HG02943 (cell line): ENCODE measurements at regions not wholly inside any gene's neighbourhood (a gene's known extent, or its start where the extent isn't known, plus 50 kb on each side); places are given as distances from the start of the nearest gene placed in this dataset.
"Not testable (repeated sequence)": the region's sequence is repeated elsewhere in the genome, so short reads cannot be mapped to it uniquely, and the experiment has no call there.

ENCODE experiments used
- ATAC-seq: cut with Tn5 transposase; IDR thresholded peaks from one replicate; pipeline ENCODE4 v1.9.1; 2021; ENCODE audit warnings: mild to moderate bottlenecking, low read depth, moderate library complexity; ENCODE audit not compliant: unreplicated experiment

GRCh38 chrX:39020051-39020669, 218.9 kb downstream of the MID1IP1 start:
- ATAC-seq: no peak

GRCh38 chrX:39022106-39022505, 220.8 kb downstream of the MID1IP1 start:
- no peak for ATAC-seq

GRCh38 chrX:39029221-39029620, 228.0 kb downstream of the MID1IP1 start:
- no peak for ATAC-seq

DNA sequence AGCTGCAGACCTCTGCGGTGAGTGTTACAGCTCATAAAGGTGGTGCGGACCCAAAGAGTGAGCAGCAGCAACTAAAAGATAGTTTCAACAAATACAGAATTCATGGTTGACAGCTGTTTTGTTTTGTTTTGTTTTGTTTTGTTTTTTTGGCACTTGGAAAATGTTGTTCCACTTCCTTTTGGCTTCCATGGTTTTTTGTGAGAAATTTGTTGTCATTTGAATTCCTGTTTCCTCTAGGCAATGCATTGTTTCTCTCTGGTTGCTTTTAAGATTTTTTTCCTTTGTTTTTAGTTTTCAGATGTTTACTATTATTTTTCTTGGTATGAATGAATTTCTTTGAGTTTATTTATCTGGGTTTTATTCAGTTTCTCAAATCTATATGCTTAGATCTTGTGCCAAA, 229.4 kb downstream of the MID1IP1 start:
- ATAC-seq: no peak

GRCh38 chrX:39039890-39040289, 238.6 kb downstream of the MID1IP1 start:
- ATAC-seq: no peak

DNA sequence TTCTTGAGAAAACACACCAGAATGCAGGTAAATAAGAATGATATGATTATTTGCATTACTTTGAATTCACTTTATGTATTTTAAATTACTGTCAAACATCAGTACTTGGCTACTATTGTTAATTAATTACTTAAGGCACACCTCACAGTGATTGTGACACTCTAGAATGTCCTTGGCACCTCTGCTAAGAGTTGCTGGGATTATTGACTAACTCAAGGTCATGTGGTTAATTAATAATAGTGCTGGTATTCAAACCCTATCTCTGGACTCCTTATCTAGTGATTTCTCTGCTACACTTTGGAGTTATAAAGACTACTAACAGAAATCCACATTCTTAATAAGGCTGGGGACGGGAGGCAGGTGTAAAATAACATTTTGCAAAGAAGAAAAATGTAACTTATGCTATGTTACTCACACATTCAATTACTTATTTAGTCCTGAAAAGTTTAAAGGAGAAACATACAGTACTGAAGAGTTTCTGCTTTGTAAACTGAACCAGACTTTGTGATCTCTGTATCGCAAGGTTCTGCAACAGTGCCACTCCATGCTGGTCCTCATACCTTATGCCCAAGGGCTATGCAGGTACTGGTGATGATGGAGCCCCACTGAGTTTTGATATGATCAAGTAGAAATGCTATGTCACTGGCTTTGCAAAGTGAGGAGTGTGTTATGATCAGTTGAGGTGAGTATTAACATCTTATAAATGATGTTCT, 242.7 kb downstream of the MID1IP1 start:
- ATAC-seq: no peak

DNA sequence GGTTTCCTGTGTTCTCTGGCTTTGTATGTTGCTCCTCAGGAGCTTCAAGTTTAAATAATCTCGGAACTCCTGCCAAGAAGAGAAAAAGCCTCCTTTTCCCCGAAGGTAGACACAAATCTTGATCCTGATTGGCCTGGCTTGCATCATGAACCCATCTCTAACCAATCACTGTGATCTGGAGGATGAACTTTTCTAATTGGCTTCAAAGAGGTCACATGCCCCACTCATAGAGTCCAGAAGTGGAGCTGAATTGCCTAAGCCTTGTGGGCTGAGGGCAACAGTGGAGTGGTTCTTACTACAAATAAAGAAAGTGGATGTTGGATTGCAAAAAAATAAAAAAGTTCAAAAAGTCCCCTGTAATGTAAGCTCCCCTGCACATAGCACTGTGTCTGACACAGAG, 245.9 kb downstream of the MID1IP1 start:
- no peak for ATAC-seq

DNA sequence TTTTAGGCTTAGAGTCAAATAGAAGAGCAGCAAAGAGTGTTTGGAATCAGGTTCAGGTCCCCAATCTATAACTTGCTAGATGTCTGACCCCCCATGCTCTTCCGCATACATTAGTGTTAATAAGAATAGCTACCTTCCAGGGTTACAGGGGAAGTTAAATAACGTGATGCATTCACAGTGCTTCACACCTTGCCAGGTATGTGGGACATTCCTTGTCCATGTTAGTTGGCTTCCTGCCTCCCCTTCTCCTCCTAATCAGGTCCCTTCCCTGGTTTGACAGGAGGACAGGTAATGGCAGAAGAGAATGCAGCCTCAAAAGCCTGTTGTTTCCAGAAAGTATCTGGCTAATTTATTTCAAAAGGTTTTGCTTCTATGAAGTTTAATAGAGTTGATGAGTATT, 248.7 kb downstream of the MID1IP1 start:
- no peak for ATAC-seq

DNA sequence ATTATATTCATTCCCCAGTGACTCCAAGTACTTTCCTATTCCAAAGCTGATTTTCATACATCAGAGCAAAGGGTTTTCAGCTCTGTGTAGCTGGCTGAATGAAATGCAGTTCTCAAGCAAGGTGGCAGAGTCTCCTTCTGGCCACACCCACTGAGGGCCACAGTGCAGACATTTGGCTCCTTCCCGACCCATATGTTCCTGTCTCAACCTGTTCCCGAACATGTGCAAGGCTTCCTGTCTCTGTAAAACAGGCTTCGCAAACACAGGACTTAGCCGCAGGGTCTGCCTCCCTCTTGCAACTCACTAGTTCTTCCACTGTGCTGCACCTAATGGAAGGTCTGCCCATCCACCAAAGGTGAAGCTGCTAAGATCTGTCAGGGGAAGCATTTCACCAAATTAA, 249.2 kb downstream of the MID1IP1 start:
- ATAC-seq: no peak

DNA sequence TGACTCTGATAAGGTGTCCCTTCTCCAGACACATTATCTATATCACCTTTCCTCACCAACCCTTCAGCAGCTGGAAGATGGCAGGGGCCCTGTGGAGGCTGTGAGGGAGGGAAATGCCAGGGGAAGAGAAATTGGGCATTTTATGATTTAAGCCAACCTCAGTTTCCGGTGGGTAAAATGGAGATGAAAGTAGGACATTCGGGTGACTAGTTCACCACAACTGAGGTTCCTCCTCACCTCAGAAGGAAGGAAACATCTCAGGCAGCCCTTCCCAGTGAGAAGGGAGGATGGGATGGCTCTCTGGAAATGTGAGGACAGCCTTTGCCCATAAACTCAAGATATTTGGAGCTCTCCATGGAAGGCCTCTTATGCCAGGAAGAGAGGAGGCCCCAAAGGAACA, 251.5 kb downstream of the MID1IP1 start:
- ATAC-seq: no peak

DNA sequence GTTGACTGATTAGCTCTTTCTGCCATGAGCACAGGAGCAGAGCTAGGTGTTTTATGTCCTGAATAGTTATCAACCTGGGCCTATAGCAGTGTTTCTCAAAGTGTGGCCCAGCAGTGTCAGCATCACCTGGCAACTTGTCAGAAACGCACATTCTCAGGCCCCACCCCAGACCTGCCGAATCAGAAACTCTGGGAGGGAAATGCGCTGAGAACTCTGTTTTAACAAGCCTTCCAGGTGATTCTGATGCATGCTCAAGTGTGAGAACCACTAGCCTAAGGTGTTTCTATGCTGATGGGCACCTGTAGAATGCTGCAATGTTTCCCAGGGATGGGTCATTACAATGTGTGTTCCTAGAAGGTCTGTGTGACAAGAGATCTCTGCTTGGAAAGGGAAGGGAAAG, 257.5 kb downstream of the MID1IP1 start:
- ATAC-seq: no peak

GRCh38 chrX:39059866-39060265, 258.6 kb downstream of the MID1IP1 start:
- ATAC-seq: no peak

- no peak for ATAC-seq
Observed at GRCh38 chrX:39063037-39063436, 261.8 kb downstream of the MID1IP1 start.

DNA sequence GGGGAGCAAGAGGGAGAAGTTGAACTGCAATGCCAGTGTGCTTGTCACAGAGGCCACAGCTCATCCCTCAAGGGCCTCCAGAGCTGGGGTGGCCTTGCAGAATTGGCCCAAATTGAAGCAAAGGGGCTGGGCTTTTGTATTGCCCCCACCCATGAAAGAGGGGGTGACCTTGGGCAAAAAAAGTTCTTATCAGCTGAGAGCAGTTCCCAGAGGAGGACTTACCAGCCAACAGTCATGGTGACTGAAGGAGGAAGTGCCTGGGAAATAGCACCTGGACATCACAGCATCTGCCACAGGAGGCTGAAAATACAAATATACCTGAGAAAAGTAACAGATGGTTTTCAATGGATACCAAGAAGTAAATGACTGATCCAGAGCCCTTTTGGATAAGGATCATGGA, 262.4 kb downstream of the MID1IP1 start:
- no peak for ATAC-seq

- no peak for ATAC-seq
Observed at GRCh38 chrX:39065051-39065871, 264.0 kb downstream of the MID1IP1 start.

DNA sequence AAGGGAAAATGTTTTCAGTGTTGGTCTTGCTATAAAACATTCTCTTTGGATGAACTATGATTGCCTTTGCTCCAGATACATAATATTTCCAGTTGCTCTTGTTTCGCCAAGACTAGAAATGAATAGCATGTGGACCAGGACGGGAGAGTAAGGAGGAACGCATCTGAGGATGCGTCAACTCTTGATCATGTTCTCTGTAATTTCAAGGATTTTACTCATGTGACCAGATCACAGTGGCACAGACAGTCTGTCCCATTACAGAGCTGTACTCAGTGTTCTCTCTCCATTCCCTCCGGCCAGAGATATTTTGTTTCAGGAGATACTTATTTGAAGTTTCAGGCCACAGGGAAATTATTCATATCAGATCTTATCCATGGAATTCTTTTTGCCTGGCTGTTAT, 266.6 kb downstream of the MID1IP1 start:
- ATAC-seq: no peak

- ATAC-seq: not testable (repeated sequence)
Observed at GRCh38 chrX:39068634-39069033, 267.4 kb downstream of the MID1IP1 start.

- ATAC-seq: no peak
Observed at GRCh38 chrX:39070009-39070408, 268.8 kb downstream of the MID1IP1 start.

- no peak for ATAC-seq
Observed at GRCh38 chrX:39073131-39073530, 271.9 kb downstream of the MID1IP1 start.

DNA sequence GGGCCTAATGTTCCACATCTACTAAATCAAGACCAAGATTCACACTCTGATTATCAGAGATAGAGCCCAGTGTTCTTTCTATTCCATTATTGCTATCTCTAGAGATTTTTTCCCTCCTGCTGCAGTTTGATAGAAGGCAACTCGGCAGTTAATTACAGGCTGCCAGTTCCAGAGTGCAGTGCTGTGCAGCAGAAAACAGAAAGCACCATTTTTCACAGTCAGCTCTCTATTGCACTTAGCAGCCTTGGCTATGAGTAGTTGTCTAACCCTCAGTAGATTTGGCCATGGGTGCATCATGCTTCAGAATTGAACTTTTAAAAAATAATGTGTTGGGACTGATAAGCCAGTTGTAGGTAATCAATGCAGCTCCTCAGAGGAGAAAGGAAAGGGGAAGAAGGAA, 295.3 kb downstream of the MID1IP1 start:
- ATAC-seq: no peak

DNA sequence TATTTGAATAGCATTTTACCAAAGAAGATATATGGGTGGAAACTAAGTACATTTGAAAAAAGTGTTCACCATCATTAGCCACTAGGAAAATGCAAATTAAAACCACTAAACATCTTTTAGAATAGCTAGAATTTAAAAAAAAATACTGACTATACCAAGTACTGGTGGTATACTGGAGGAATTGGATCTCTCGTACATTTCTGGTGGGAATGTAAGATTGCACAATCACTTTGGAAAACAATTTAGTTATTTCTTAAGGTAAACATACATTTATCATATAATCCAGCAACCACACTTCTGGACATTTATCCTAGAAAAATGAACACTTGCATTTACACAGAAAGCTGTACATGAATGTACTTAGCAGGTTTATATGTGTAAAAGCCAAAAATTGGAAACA, 303.5 kb downstream of the MID1IP1 start:
- ATAC-seq: no peak

- no peak for ATAC-seq
Observed at GRCh38 chrX:39112143-39112542, 310.9 kb downstream of the MID1IP1 start.
